Activated CD4-positive, alpha-beta T cell treated with anti-CD3 and anti-CD28 coated beads for 36 hours (primary cell): ENCODE measurements at regions not wholly inside any gene's neighbourhood (a gene's known extent, or its start where the extent isn't known, plus 50 kb on each side); places are given as distances from the start of the nearest gene placed in this dataset.

ENCODE experiments used
- ATAC-seq: fragments of 200-7000 bp; cut with Tn5 transposase; one replicate; pipeline ENCODE4 v1.10.0; 2021; ENCODE audit warnings: mild to moderate bottlenecking, moderate library complexity
- CTCF ChIA-PET: fragments of 350-600 bp; sonication (Branson Sonifier 250); formaldehyde crosslinking; loops from one replicate; lab custom pipeline; 2021; ENCODE audit warnings: antibody characterized with exemption; lab: Charles Lee
- POLR2A ChIA-PET: fragments of 350-600 bp; sonication (Branson Sonifier 250); formaldehyde crosslinking; loops from one replicate; lab custom pipeline; 2021; ENCODE audit warnings: antibody characterized with exemption, inconsistent platforms; lab: Charles Lee
- DNase-seq: peaks from one replicate; pipeline ENCODE4 v3.0.0-alpha.2; 2020
- H3K27ac Mint-ChIP-seq: one replicate; pipeline ENCODE4 v1.8.0; 2021; ENCODE audit warnings: mixed read lengths
- H3K27me3 Mint-ChIP-seq: one replicate; pipeline ENCODE4 v1.8.0; 2021; ENCODE audit warnings: mixed read lengths
- H3K36me3 Mint-ChIP-seq: one replicate; pipeline ENCODE4 v1.8.0; 2021; ENCODE audit warnings: low read depth, mixed read lengths
- H3K4me1 Mint-ChIP-seq: one replicate; pipeline ENCODE4 v1.8.0; 2021; ENCODE audit warnings: mixed read lengths
- H3K4me3 Mint-ChIP-seq: one replicate; pipeline ENCODE4 v1.8.0; 2021; ENCODE audit warnings: mild to moderate bottlenecking, moderate library complexity, mixed read lengths
- H3K9me3 Mint-ChIP-seq: one replicate; pipeline ENCODE4 v1.8.0; 2021; ENCODE audit warnings: low read depth, mixed read lengths
- intact Hi-C, 2 experiments: fragments of 100-400 bp; cut with DNase I in 1 of 2; cut with micrococcal nuclease in 1 of 2; formaldehyde crosslinking; loops; one replicate each; pipeline versions ENCODE4 v1.14.2 to v1.15.1; 2022 to 2024; cut with DNase I, micrococcal nuclease

GRCh38 chr6:92195796-92196195 is 1223.6 kb downstream of the EPHA7 start:
- POLR2A ChIA-PET, result no interaction called here
- H3K9me3 Mint-ChIP-seq, result peaks cover 5% of the 10 kb centered on the region
- H3K27ac Mint-ChIP-seq, result no peak overlapping the region
- ATAC-seq, result no peak
- CTCF ChIA-PET, result no interaction called here
- intact Hi-C loops, result no loop called here
- DNase-seq, result no peak
- no peak overlapping the region for H3K4me3 Mint-ChIP-seq
- H3K36me3 Mint-ChIP-seq, result no peaks in the 10 kb centered on the region
- no peaks in the 10 kb centered on the region for H3K4me1 Mint-ChIP-seq
- H3K27me3 Mint-ChIP-seq, result no peaks in the 10 kb centered on the region

DNA sequence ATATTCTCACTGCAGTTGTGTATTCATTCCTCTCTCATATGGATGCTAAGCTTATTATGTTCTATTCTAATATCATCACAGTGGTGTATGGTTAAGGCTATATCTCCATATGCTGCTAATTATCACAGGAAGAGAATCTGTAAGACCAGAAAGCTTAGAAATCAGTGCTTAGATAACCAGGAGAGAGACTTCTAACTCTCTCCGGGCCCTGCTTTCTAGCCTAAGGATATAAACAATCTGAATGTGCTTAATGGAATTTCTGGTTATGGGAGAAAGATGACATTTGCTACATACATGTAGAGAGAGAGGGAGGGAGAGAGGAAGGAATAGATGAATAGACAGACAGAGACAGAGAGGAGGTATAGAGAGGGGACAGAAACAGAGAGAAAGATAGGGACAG is 1231.3 kb downstream of the EPHA7 start:
- Mint-ChIP-seq H3K4me1 (no peaks in the 10 kb centered on the region), H3K36me3 (no peaks in the 10 kb centered on the region), H3K27me3 (no peaks in the 10 kb centered on the region), H3K9me3 (peaks cover 3% of the 10 kb centered on the region), H3K4me3 (no peak overlapping the region), H3K27ac (no peak overlapping the region)
- ATAC-seq (no peak), DNase-seq (no peak)
- ChIA-PET CTCF (no interaction called here), POLR2A (interaction anchor here (0.6 kb wide), 1 partner anchor 631 kb away, joined by 3 read pairs; no protein-coding TSS in a partner anchor)
- intact Hi-C loops, result no loop called here

DNA sequence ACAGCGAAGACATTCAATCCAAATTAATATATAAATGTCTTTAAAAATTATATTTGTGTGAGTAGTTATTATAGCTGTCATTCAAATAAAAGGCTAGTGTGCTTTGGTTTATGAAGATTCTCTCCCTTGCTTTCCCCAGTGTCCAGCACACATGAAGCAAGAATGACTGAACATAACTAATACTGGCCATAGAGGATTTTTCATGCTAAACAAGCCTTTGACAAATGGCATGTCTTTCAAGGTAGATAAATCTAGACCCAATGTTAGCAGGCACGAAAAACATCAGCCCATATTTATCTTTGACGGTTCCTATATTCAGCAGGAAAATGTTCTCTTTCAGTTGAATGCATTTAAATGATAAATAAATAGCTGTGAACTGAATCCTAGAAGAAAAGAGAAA is 1234.4 kb downstream of the EPHA7 start:
- peaks cover 3% of the 10 kb centered on the region for H3K9me3 Mint-ChIP-seq
- H3K4me1 Mint-ChIP-seq, result no peaks in the 10 kb centered on the region
- intact Hi-C loops, result no loop called here
- POLR2A ChIA-PET, result no interaction called here
- no peak for ATAC-seq
- no peak overlapping the region for H3K4me3 Mint-ChIP-seq
- H3K36me3 Mint-ChIP-seq, result no peaks in the 10 kb centered on the region
- H3K27me3 Mint-ChIP-seq, result no peaks in the 10 kb centered on the region
- CTCF ChIA-PET, result no interaction called here
- H3K27ac Mint-ChIP-seq, result no peak overlapping the region
- no peak for DNase-seq

DNA sequence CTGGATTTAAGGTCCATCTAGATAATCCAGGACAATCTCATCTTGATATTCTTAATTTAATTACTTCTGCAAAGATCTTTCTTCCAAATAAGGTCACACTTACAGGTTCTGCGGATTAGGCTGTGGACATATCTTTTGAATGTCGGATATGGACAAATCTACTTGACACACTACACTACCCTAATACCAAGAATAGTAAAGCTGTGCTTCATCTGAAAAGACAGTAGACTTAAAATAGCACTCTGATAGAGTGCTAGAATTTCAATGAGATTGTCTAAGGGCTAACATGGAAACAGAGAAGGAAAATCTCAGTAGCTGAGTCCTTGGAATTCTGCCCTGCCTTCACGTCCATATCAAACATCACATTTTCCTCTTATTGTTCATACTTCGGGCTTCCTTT is 1238.0 kb downstream of the EPHA7 start:
- no peak for DNase-seq
- intact Hi-C loops, result no loop called here
- Mint-ChIP-seq H3K36me3 (no peaks in the 10 kb centered on the region), H3K4me1 (no peaks in the 10 kb centered on the region), H3K9me3 (peaks cover 6% of the 10 kb centered on the region), H3K27me3 (no peaks in the 10 kb centered on the region), H3K27ac (no peak overlapping the region), H3K4me3 (no peak overlapping the region)
- CTCF ChIA-PET, result no interaction called here
- POLR2A ChIA-PET, result no interaction called here
- no peak for ATAC-seq

GRCh38 chr6:92180090-92180489 is 1239.3 kb downstream of the EPHA7 start:
- Mint-ChIP-seq H3K36me3 (no peaks in the 10 kb centered on the region), H3K27me3 (no peaks in the 10 kb centered on the region), H3K9me3 (peaks cover 6% of the 10 kb centered on the region), H3K4me1 (no peaks in the 10 kb centered on the region), H3K4me3 (no peak overlapping the region), H3K27ac (no peak overlapping the region)
- ATAC-seq (no peak), DNase-seq (no peak)
- POLR2A ChIA-PET, result no interaction called here
- CTCF ChIA-PET, result no interaction called here
- intact Hi-C loops, result no loop called here

- H3K9me3 Mint-ChIP-seq, result peaks cover 6% of the 10 kb centered on the region
- no peaks in the 10 kb centered on the region for H3K4me1 Mint-ChIP-seq
- ATAC-seq (no peak), DNase-seq (no peak)
- H3K36me3 Mint-ChIP-seq, result no peaks in the 10 kb centered on the region
- CTCF ChIA-PET, result no interaction called here
- no peaks in the 10 kb centered on the region for H3K27me3 Mint-ChIP-seq
- no peak overlapping the region for H3K27ac Mint-ChIP-seq
- intact Hi-C loops, result no loop called here
- POLR2A ChIA-PET, result no interaction called here
- H3K4me3 Mint-ChIP-seq, result no peak overlapping the region
These were observed 1242.7 kb downstream of the EPHA7 start for GRCh38 chr6:92176666-92177065.

- Mint-ChIP-seq H3K4me1 (no peaks in the 10 kb centered on the region), H3K36me3 (no peaks in the 10 kb centered on the region), H3K27ac (no peak overlapping the region), H3K4me3 (no peak overlapping the region), H3K27me3 (no peaks in the 10 kb centered on the region), H3K9me3 (peaks cover 6% of the 10 kb centered on the region)
- no peak for ATAC-seq
- POLR2A ChIA-PET, result no interaction called here
- no peak for DNase-seq
- CTCF ChIA-PET, result interaction anchor here (0.9 kb wide), 1 partner anchor 1915 kb away, joined by 3 read pairs; no protein-coding TSS in a partner anchor
- intact Hi-C loops, result no loop called here
These were observed 1244.8 kb downstream of the EPHA7 start for GRCh38 chr6:92174398-92175073.

- ATAC-seq, result no peak
- CTCF ChIA-PET, result interaction anchor here (0.7 kb wide), 1 partner anchor 1514 kb away, joined by 3 read pairs; no protein-coding TSS in a partner anchor
- no peaks in the 10 kb centered on the region for H3K27me3 Mint-ChIP-seq
- H3K4me3 Mint-ChIP-seq, result no peak overlapping the region
- H3K36me3 Mint-ChIP-seq, result no peaks in the 10 kb centered on the region
- no peak for DNase-seq
- peaks cover 4% of the 10 kb centered on the region for H3K9me3 Mint-ChIP-seq
- no peak overlapping the region for H3K27ac Mint-ChIP-seq
- POLR2A ChIA-PET, result no interaction called here
- intact Hi-C loops, result no loop called here
- no peaks in the 10 kb centered on the region for H3K4me1 Mint-ChIP-seq
These were observed 1249.9 kb downstream of the EPHA7 start for GRCh38 chr6:92169506-92169905.

DNA sequence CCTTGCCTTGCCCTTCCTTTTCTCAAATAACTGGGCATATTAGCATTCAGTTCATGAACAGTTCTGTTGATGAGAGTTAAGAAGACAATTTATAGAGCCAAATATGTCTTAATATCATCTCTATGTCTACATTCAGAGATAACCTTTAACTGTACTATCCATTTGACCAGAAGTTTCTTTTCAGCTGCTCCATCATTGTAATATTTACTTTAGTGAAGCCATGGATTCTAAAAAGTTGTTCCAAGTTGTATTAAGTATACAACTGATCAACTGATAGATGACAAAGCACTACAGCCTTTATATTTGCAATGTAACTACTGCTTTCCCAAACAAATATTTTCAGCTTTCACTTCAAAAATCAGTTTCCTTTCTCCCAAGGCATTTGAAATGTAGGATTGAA is 1252.7 kb downstream of the EPHA7 start:
- no peaks in the 10 kb centered on the region for H3K27me3 Mint-ChIP-seq
- no peaks in the 10 kb centered on the region for H3K4me1 Mint-ChIP-seq

GRCh38 chr6:92161953-92162352 is 1257.4 kb downstream of the EPHA7 start:
- POLR2A ChIA-PET, result no interaction called here
- DNase-seq (no peak), ATAC-seq (no peak)
- H3K36me3 Mint-ChIP-seq, result no peaks in the 10 kb centered on the region
- no peak overlapping the region for H3K4me3 Mint-ChIP-seq
- intact Hi-C loops, result no loop called here
- H3K9me3 Mint-ChIP-seq, result peaks cover 8% of the 10 kb centered on the region
- CTCF ChIA-PET, result no interaction called here
- H3K4me1 Mint-ChIP-seq, result no peaks in the 10 kb centered on the region
- no peaks in the 10 kb centered on the region for H3K27me3 Mint-ChIP-seq
- H3K27ac Mint-ChIP-seq, result no peak overlapping the region

More for the DNA sequence above, 1252.7 kb downstream of the EPHA7 start:
- intact Hi-C loops, result no loop called here
- no peak for DNase-seq
- ChIA-PET CTCF (no interaction called here), POLR2A (no interaction called here)
- Mint-ChIP-seq H3K4me3 (no peak overlapping the region), H3K27ac (no peak overlapping the region), H3K36me3 (no peaks in the 10 kb centered on the region), H3K9me3 (peaks cover 4% of the 10 kb centered on the region)
- ATAC-seq, result no peak

DNA sequence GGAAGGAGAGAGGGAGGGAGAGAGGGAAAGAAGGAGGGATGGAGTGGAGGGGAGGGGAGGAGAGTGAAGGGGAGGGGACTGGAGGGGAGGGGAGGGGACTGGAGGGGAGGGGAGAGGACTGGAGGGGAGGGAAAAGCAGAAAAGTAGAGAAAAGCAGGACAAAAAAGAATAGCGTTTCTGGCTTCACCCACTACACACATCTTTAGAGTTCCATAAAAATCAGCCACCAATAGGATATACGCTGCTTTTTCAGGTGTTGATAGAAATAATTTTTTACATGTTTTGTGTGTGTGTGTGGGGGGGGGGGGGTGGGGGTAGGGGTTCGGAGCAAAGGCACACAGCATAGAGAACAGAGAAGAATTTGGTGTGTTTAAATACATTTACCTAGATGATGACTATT is 1259.1 kb downstream of the EPHA7 start:
- no peak for DNase-seq
- intact Hi-C loops, result no loop called here
- Mint-ChIP-seq H3K4me1 (no peaks in the 10 kb centered on the region), H3K9me3 (peaks cover 8% of the 10 kb centered on the region), H3K27ac (no peak overlapping the region), H3K27me3 (no peaks in the 10 kb centered on the region), H3K36me3 (no peaks in the 10 kb centered on the region), H3K4me3 (no peak overlapping the region)
- no peak for ATAC-seq
- POLR2A ChIA-PET, result no interaction called here
- CTCF ChIA-PET, result no interaction called here

DNA sequence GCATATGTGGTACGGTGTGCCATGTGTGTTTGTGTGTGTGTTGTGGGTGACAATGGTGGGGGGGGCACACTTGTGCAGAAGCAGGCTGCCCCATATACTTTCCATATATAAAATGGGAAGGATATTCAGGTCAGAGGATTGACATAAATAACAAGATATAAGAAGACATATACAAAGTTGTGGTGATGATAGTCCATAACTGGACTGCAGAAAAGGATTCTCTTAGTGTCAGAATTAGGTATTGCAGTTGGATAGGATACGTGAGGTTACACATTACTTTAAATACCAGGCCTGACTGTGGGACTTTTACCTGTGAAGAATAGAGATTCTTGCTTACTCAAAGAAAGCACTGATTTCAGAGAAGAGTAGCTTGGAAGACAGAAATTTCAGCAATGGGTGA is 1260.3 kb downstream of the EPHA7 start:
- H3K9me3 Mint-ChIP-seq, result peaks cover 5% of the 10 kb centered on the region
- intact Hi-C loops, result no loop called here
- no peaks in the 10 kb centered on the region for H3K27me3 Mint-ChIP-seq
- H3K4me1 Mint-ChIP-seq, result no peaks in the 10 kb centered on the region
- ATAC-seq (no peak), DNase-seq (no peak)
- ChIA-PET CTCF (no interaction called here), POLR2A (no interaction called here)
- H3K36me3 Mint-ChIP-seq, result no peaks in the 10 kb centered on the region
- no peak overlapping the region for H3K4me3 Mint-ChIP-seq
- no peak overlapping the region for H3K27ac Mint-ChIP-seq
